ENCODE measurements at regions not wholly inside any gene's neighbourhood (a gene's known extent, or its start where the extent isn't known, plus 50 kb on each side); places are given as distances from the start of the nearest gene placed in this dataset.

- no peak for TF ChIP-seq EZH2 (IDR thresholded peaks at IDR 0.05; ENCODE audit: borderline replicate concordance, insufficient read depth, low read depth, low read length, poor library complexity, severe bottlenecking)
- TF ChIP-seq, protein P1, sequence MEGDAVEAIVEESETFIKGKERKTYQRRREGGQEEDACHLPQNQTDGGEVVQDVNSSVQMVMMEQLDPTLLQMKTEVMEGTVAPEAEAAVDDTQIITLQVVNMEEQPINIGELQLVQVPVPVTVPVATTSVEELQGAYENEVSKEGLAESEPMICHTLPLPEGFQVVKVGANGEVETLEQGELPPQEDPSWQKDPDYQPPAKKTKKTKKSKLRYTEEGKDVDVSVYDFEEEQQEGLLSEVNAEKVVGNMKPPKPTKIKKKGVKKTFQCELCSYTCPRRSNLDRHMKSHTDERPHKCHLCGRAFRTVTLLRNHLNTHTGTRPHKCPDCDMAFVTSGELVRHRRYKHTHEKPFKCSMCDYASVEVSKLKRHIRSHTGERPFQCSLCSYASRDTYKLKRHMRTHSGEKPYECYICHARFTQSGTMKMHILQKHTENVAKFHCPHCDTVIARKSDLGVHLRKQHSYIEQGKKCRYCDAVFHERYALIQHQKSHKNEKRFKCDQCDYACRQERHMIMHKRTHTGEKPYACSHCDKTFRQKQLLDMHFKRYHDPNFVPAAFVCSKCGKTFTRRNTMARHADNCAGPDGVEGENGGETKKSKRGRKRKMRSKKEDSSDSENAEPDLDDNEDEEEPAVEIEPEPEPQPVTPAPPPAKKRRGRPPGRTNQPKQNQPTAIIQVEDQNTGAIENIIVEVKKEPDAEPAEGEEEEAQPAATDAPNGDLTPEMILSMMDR (IDR thresholded peaks at IDR 0.05), result no peak
Measured at GRCh38 chr4:55008166-55009056, 117.0 kb downstream of the KDR start.

Measured in B cell (primary cell).